ENCODE measurements at regions not wholly inside any gene's neighbourhood (a gene's known extent, or its start where the extent isn't known, plus 50 kb on each side); places are given as distances from the start of the nearest gene placed in this dataset.
A peak's percentile ranks its signal among the peaks of the same experiment; 100 is the strongest.

- TF ChIP-seq CTCF (IDR thresholded peaks at IDR 0.05), result no peak
- DNase-seq (ENCODE audit: low spot score) (peak; percentile 20), ATAC-seq (ENCODE audit: insufficient number of reproducible peaks, low FRiP score, low read depth) (no peak)
Measured at GRCh38 chr11:4191031-4191571, 96.5 kb downstream of the RRM1 start.

GRCh38 chr11:4190519-4190918 is 95.9 kb downstream of the RRM1 start:
- H3K4me1 ChIP-seq (ENCODE audit: control insufficient read depth in 1 of 2, low read depth in 2 of 2), result peaks cover 0 to 20% of the 10 kb centered on the region in 2 donors
- no peak for ATAC-seq (ENCODE audit: insufficient number of reproducible peaks, low FRiP score, low read depth)
- H3K27ac ChIP-seq, result no peak overlapping the region
- DNase-seq (ENCODE audit: low spot score), result no peak
- no peak overlapping the region for H3K4me3 ChIP-seq
- no peak for TF ChIP-seq CTCF (IDR thresholded peaks at IDR 0.05)
- no peaks in the 10 kb centered on the region for H3K9me3 ChIP-seq
- H3K27me3 ChIP-seq (replicated peaks; ENCODE audit: insufficient read depth), result no peaks in the 10 kb centered on the region
- H3K36me3 ChIP-seq, result no peaks in the 10 kb centered on the region

More at GRCh38 chr11:4191031-4191571, 96.5 kb downstream of the RRM1 start:
- Histone ChIP-seq H3K27me3 (replicated peaks; ENCODE audit: insufficient read depth) (no peaks in the 10 kb centered on the region), H3K9me3 (no peaks in the 10 kb centered on the region), H3K4me3 (no peak overlapping the region), H3K36me3 (no peaks in the 10 kb centered on the region), H3K4me1 (ENCODE audit: control insufficient read depth in 1 of 2, low read depth in 2 of 2) (peaks cover 0 to 20% of the 10 kb centered on the region in 2 donors), H3K27ac (no peak overlapping the region)

GRCh38 chr11:4190098-4190497 is 95.5 kb downstream of the RRM1 start:
- no peaks in the 10 kb centered on the region for H3K36me3 ChIP-seq
- H3K27ac ChIP-seq, result no peak overlapping the region
- no peak for TF ChIP-seq CTCF (IDR thresholded peaks at IDR 0.05)
- no peak for DNase-seq (ENCODE audit: low spot score)
- H3K9me3 ChIP-seq, result no peaks in the 10 kb centered on the region
- H3K4me1 ChIP-seq (ENCODE audit: control insufficient read depth in 1 of 2, low read depth in 2 of 2), result peaks cover 0 to 20% of the 10 kb centered on the region in 2 donors
- H3K4me3 ChIP-seq, result no peak overlapping the region
- no peak for ATAC-seq (ENCODE audit: insufficient number of reproducible peaks, low FRiP score, low read depth)
- H3K27me3 ChIP-seq (replicated peaks; ENCODE audit: insufficient read depth), result no peaks in the 10 kb centered on the region

Measured in thoracic aorta (tissue), 2 donors.